ENCODE measurements at regions not wholly inside any gene's neighbourhood (a gene's known extent, or its start where the extent isn't known, plus 50 kb on each side); places are given as distances from the start of the nearest gene placed in this dataset.

DNA sequence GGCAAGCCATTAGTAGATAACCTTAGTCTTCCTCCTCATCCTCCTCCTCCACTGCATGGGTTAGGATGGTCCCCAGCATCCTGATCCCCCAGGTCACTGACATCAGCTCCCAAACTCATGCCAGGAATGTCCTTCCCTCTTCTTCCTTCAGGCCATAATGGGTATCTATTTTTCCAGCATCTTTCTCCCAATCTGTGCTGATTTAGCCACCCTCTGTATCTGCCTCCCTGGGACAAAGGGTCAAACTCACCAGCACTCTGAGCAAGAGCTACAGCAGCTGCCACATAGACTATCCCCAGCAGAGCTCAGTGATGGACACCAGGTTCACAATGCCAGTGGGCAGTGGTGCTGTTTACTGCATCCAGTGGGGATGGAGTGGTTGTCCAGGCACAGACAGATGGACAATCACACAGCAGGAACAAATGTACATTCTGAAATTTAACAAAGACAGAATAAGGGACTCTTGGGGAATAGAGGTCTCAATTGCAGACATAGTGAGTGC is 115.2 kb upstream of the TOP3B start:
- H3K27me3 Mint-ChIP-seq = no peaks in the 10 kb centered on the region
- H3K27ac Mint-ChIP-seq = peak overlapping the region; percentile 92
- ChIA-PET POLR2A (interaction anchor here (1.0 to 3.6 kb wide), 10 partner anchors 13 to 110 kb away, joined by 3 to 33 read pairs (median 4); no protein-coding TSS in a partner anchor), CTCF (interaction anchor here (1.2 to 4.2 kb wide), 4 partner anchors 13 to 125 kb away, joined by 4 to 42 read pairs (median 10); no protein-coding TSS in a partner anchor)
- H3K4me3 Mint-ChIP-seq = peak overlapping the region; percentile 69
- intact Hi-C loops (cut with micrococcal nuclease) = loop anchor here (1.0 to 5.0 kb wide), 3 partner anchors 11 to 67 kb away; no protein-coding TSS in a partner anchor
- DNase-seq (no peak), ATAC-seq (ENCODE audit: low read depth) (no peak)
- peaks cover 57% of the 10 kb centered on the region for H3K4me1 Mint-ChIP-seq
- TF ChIP-seq, protein P1, sequence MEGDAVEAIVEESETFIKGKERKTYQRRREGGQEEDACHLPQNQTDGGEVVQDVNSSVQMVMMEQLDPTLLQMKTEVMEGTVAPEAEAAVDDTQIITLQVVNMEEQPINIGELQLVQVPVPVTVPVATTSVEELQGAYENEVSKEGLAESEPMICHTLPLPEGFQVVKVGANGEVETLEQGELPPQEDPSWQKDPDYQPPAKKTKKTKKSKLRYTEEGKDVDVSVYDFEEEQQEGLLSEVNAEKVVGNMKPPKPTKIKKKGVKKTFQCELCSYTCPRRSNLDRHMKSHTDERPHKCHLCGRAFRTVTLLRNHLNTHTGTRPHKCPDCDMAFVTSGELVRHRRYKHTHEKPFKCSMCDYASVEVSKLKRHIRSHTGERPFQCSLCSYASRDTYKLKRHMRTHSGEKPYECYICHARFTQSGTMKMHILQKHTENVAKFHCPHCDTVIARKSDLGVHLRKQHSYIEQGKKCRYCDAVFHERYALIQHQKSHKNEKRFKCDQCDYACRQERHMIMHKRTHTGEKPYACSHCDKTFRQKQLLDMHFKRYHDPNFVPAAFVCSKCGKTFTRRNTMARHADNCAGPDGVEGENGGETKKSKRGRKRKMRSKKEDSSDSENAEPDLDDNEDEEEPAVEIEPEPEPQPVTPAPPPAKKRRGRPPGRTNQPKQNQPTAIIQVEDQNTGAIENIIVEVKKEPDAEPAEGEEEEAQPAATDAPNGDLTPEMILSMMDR (IDR thresholded peaks at IDR 0.05) = no peak
- peaks cover 55% of the 10 kb centered on the region for H3K36me3 Mint-ChIP-seq (ENCODE audit: low read depth)
- H3K9me3 Mint-ChIP-seq = peaks cover 42% of the 10 kb centered on the region

DNA sequence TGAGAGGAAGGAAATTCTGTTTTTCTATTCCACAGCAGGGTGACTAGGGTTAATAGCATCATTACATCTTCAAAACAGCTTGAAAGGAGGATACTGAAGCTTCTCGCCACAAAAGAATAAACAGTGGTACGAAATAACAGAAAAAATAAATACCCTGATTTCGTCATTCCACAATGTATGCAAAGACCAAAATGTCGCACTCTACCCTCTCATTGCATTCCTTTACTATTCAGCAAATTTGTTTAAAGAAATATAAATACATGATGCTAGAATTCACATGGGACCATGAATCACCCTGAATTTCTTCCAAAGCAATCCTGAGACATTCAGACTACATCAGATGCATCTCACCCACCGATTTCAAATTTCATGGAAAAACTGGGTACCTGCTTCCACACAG is 112.3 kb upstream of the TOP3B start:
- H3K27ac Mint-ChIP-seq = no peak overlapping the region
- intact Hi-C loops (cut with micrococcal nuclease) = loop anchor here (5.0 kb wide), 1 partner anchor 33 kb away; no protein-coding TSS in a partner anchor
- peaks cover 56% of the 10 kb centered on the region for H3K4me1 Mint-ChIP-seq
- peaks cover 42% of the 10 kb centered on the region for H3K9me3 Mint-ChIP-seq
- H3K4me3 Mint-ChIP-seq = no peak overlapping the region
- CTCF ChIA-PET = no interaction called here
- POLR2A ChIA-PET = no interaction called here
- H3K27me3 Mint-ChIP-seq = no peaks in the 10 kb centered on the region
- H3K36me3 Mint-ChIP-seq (ENCODE audit: low read depth) = peaks cover 62% of the 10 kb centered on the region
- no peak for ATAC-seq (ENCODE audit: low read depth)
- no peak for DNase-seq
- TF ChIP-seq, protein P1 (IDR thresholded peaks at IDR 0.05) = no peak

DNA sequence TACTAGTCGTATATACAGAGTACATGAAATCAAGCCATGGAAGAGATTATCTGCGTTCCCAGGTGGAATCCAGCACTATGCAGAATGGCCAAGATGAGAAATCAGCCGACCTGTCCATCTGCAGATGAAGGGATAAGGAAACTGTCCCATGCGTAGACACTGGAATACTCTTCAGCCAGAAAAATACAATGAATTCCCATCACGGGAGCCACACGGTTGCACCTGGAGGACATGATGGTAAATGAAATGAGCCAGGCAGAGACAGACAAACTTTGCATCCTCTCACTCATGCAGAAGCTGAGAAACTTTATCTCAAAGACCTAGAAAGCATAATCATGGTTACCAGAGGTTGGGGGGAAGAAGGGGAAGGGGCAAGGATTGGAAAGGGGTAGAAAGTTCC is 111.9 kb upstream of the TOP3B start:
- H3K9me3 Mint-ChIP-seq = peaks cover 42% of the 10 kb centered on the region
- peaks cover 52% of the 10 kb centered on the region for H3K4me1 Mint-ChIP-seq
- ChIA-PET POLR2A (no interaction called here), CTCF (no interaction called here)
- H3K27me3 Mint-ChIP-seq = no peaks in the 10 kb centered on the region
- intact Hi-C loops (cut with micrococcal nuclease) = no loop called here
- no peak for ATAC-seq (ENCODE audit: low read depth)
- DNase-seq = no peak
- TF ChIP-seq, protein P1 (IDR thresholded peaks at IDR 0.05) = no peak
- no peak overlapping the region for H3K4me3 Mint-ChIP-seq
- no peak overlapping the region for H3K27ac Mint-ChIP-seq
- H3K36me3 Mint-ChIP-seq (ENCODE audit: low read depth) = peaks cover 62% of the 10 kb centered on the region

- TF ChIP-seq, protein P1 (IDR thresholded peaks at IDR 0.05) = no peak
- intact Hi-C loops (cut with micrococcal nuclease) = no loop called here
- H3K36me3 Mint-ChIP-seq (ENCODE audit: low read depth) = peaks cover 59% of the 10 kb centered on the region
- CTCF ChIA-PET = no interaction called here
- no peak overlapping the region for H3K27ac Mint-ChIP-seq
- peaks cover 42% of the 10 kb centered on the region for H3K9me3 Mint-ChIP-seq
- ATAC-seq (ENCODE audit: low read depth) = no peak
- POLR2A ChIA-PET = no interaction called here
- no peaks in the 10 kb centered on the region for H3K27me3 Mint-ChIP-seq
- peaks cover 44% of the 10 kb centered on the region for H3K4me1 Mint-ChIP-seq
- H3K4me3 Mint-ChIP-seq = no peak overlapping the region
- DNase-seq = no peak
Measured at GRCh38 chr22:22093743-22094142, 111.2 kb upstream of the TOP3B start.

- POLR2A ChIA-PET = no interaction called here
- H3K4me1 Mint-ChIP-seq = peaks cover 37% of the 10 kb centered on the region
- H3K36me3 Mint-ChIP-seq (ENCODE audit: low read depth) = peaks cover 57% of the 10 kb centered on the region
- H3K9me3 Mint-ChIP-seq = peaks cover 37% of the 10 kb centered on the region
- no peaks in the 10 kb centered on the region for H3K27me3 Mint-ChIP-seq
- TF ChIP-seq, protein P1 (IDR thresholded peaks at IDR 0.05) = no peak
- CTCF ChIA-PET = no interaction called here
- no peak overlapping the region for H3K4me3 Mint-ChIP-seq
- intact Hi-C loops (cut with micrococcal nuclease) = no loop called here
- ATAC-seq (ENCODE audit: low read depth) = no peak
- H3K27ac Mint-ChIP-seq = no peak overlapping the region
- DNase-seq = no peak
Measured at GRCh38 chr22:22092974-22093373, 110.4 kb upstream of the TOP3B start.

Measured in activated B cell treated with CpG ODN at 0.5 μM for 24 hours (primary cell).